GM21723 (cell line): ENCODE measurements at regions not wholly inside any gene's neighbourhood (a gene's known extent, or its start where the extent isn't known, plus 50 kb on each side); places are given as distances from the start of the nearest gene placed in this dataset.
"Not testable (repeated sequence)": the region's sequence is repeated elsewhere in the genome, so short reads cannot be mapped to it uniquely, and the experiment has no call there.

ENCODE experiments used
- ATAC-seq: cut with Tn5 transposase; IDR thresholded peaks from one replicate; pipeline ENCODE4 v1.9.1; 2021; ENCODE audit warnings: mild to moderate bottlenecking, moderate library complexity; ENCODE audit not compliant: unreplicated experiment

DNA sequence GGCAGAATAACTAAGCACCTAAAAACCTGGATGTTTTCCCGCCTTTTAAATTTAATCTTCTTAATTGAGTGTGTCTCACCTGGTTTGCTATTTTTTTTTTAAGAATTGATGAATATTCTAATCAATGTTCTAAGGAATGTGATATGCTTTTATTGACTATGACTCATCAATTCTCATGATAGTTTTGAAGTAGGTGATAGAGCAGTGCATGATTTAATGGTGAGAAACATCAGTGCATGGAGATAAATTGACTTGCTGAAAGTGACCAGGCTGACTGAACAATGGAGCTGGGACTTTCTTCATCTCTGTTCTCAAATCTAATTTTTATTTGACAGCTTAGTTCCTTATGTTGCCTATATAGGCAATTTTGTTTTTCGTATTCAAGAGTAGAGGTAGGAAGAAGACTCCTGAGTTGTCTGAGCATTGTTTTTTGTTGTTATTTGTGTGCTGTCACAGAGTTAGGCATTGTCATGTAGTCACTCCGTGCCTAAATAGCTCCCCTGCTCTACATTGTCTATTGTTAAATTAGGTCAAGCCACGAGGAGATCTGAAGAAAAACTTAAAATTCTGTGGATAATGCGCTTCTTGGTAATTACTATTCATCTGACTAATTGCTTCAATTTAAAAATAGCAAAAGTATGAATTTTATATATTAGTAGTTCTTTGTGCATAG is 59.0 kb upstream of the NUTM2F start:
- ATAC-seq: not testable (repeated sequence)

GRCh38 chr9:94388011-94388406 is 59.6 kb upstream of the NUTM2F start:
- ATAC-seq: not testable (repeated sequence)

DNA sequence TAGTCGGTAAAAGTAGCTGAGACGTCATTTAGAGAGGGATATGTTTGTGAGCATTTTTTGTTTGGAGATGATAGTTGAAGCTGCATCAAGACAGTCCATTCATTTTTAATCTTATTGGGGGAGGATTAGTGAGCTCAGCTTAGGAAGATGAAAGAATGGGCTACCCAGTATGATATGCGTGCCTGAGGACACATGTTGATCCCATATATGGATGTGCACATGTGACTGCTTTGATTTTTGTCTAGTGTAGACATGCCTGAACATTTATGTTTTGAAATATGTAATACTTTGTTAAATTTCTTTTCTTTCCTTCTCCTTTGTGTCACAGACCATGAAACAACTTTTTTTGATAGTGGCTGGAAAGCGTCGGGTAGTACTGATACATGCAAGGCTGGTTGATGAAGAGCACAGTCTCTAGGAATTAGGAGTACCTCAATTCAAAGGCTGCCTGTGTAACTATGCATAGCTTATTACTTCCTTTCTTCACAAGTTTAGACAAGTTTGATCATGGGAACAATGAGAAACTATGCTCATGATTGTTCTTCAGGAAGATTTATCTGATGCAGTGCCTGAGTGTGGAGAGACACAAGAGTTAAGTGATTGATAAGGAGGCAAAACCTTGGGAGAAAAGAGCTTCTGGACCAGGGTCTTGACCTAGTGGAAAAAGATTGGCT is 62.1 kb upstream of the NUTM2F start:
- not testable (repeated sequence) for ATAC-seq

DNA sequence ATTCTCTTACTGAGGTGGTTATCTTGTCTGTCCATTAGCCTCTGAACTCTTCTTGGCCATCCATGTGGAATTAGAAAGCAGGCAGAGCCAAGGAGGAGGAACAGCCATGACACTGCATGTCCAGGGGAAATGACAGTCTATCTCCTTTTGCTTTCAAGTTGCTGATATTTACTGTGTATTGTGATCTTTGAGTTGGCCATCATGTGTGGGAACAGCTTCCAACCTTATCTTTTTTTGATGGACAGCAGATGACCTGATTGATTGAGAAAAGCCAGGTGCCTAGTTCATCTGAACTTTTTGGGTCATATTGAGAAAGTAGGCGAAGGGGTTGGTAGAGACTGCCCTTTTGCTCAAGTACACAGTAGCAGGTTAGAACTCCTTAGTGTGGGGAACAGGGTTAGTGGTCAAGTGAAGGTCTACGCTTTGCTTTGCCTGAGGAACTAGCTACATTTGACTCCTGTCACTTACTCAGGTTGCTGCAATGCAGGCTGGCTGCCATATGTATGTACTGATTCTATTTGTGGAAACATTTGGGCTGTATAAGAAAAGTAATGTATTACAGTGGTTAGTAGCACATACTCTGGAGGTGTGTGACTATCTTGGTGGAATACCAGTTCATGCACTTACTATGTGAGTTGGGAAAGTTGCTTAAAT is 64.7 kb upstream of the NUTM2F start:
- ATAC-seq: not testable (repeated sequence)

DNA sequence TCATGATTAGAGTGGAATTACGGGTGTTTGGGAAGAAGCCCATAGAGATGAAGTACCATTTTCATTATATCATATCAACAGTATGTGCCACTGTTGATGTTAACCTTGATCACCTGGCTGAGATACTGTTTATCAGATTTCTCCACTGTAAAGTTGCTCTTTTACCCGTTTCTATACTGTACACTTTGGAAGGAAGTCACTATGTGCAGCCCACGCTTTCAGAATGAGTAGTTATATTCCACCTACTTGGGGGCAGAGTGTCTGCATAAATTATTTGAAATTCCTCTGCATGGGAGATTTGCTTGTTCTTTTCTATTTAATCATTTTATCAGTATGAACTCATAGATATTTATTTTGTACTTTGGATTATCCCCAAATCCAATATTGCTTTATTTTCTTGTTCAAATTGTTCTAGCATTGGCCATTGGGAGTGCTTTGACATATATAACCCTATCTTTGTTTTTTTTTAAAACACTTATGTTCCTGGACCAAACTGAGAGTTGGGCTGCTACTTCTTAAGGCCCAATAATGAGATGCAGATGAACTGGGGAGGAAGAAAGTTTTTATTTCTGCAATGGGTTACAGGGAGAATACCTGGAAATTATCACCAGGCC is 69.4 kb upstream of the NUTM2F start:
- ATAC-seq: peak; percentile 70

- ATAC-seq: not testable (repeated sequence)
Observed at GRCh38 chr9:94400461-94400860, 72.0 kb upstream of the NUTM2F start.

DNA sequence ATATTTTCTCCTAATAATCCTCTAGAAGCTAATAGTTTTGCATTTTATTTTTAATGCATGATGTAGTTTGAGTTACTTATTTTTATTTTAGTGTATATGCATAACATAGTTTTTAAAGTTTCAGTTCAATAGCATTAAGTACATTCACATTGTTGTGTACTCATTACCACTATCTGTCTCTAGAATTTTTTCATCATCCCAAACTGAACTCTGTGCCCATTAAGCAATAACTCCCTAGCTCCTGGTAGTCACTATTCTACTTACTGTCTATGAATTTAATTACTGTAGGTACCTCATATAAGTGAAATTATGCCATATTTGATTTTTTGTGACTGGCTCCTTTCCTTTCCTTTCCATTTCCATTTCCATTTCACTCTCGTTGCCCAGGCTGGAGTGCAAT is 74.4 kb upstream of the NUTM2F start:
- ATAC-seq: not testable (repeated sequence)

DNA sequence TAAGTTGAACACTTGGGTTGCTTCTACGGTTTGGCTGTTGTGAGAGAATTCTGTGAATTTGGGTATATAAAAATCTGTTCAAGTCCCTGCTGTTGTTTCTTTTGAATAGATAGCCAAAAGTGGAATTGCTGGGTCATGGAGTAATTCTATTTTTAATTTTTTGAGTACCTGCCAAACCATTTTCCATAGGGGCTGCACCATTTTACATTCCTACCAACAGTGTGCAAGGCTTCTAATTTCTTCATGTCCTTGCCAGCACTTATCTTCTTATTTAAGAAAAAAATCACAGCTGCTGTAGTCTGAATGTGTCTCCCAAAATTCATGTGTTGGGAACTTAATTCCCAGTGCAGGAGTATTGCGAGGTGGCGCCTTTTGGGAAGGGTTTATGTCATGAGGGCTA is 75.1 kb upstream of the NUTM2F start:
- not testable (repeated sequence) for ATAC-seq

DNA sequence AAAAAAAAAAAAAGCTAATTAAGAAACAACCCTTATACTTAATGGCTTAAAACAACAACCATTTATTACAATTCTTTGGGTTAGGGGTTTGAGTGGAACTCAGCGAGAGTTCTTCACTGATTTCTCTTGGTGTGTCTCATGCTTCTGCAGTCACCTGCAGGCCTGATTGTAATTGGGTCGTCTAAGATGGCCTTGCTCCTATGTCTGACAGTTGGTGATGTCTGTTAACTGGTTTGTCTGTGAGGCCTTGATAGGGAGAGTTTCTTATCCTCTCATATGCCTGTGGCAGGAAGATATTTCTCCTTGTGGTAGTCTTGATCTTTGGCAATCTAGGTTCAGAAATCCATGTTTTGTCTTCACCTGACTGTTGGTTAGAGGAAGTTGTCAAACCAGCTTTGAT is 85.2 kb upstream of the NUTM2F start:
- not testable (repeated sequence) for ATAC-seq

- ATAC-seq: not testable (repeated sequence)
Observed at GRCh38 chr9:94415111-94415510, 86.7 kb upstream of the NUTM2F start.

- ATAC-seq: not testable (repeated sequence)
Observed at GRCh38 chr9:94420098-94420497, 91.7 kb upstream of the NUTM2F start.

GRCh38 chr9:94421951-94422350 is 93.5 kb upstream of the NUTM2F start:
- ATAC-seq: not testable (repeated sequence)

- ATAC-seq: not testable (repeated sequence)
Observed at GRCh38 chr9:94425312-94425711, 96.9 kb upstream of the NUTM2F start.

DNA sequence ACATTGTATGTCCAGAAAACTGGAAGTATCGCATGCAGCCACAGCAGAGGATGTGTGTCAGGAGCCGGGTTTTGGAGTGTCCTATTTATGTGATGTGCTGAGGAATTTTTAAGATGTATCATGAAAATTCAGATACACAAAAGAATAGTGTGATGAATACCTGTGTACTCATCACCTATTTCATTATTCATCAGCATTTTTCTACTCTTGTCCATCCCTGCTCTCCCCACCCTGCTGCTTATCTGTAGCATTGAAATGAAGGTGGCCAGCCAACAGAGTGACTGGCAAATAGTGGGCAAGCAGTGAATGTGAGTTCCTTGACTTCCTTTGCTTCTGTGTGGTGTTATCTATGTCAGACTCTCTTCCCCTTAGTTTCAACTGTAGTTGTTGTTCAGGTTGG is 108.7 kb upstream of the NUTM2F start:
- not testable (repeated sequence) for ATAC-seq

GRCh38 chr9:94438336-94438735 is 109.9 kb upstream of the NUTM2F start:
- not testable (repeated sequence) for ATAC-seq

GRCh38 chr9:94441146-94441545 is 112.7 kb upstream of the NUTM2F start:
- ATAC-seq: not testable (repeated sequence)

DNA sequence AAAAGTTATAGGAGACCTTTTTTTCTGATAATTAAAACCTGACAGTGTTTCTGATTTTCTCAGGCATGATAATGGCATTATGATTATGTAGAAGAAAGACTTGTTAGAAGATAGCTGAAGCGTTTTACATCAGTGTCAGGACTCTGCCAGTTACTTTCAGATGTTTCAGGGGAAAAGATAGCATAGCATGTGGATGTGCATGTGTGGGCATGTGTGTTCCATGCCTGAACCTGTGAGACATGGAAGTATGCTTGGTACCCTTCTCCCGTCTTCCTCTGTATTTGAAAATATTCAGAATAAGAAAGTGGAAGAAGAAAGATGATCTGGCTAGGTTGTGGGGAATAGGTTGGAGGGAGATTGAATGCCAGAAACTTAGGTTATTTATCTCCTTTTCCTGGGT is 113.1 kb upstream of the PCAT7 start:
- no peak for ATAC-seq

DNA sequence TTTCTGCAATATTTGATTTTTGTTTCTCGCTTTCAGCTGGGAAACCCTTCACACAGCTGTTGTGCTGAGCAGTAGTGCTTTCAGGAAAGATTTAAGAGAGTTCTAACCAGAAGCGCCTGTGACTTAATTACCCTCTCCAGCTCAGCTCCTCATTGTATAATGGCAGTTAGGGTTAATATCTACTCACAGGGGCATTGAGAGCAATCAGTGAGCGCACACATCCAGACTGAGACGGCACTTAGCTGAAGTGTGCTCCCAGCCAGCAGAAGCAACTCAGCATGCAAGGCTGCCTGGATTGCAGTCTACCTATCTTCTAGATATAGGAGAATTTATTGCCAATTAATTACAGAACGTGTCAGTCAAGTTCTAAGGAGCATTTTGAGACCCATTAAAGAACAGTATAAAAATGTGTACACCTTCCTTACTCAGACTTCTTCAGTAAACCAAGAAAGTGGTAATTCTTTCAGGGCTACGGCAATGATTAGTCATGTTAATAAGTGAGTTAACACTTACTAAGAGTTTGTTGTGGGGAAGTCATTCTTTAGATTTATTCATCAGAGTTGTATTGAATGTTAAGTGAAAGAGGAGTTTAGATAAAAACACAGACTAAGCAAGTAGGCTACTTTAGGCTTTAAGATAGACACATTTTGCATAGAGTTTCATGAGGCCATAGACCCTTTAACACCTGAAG is 111.7 kb upstream of the PCAT7 start:
- ATAC-seq: no peak

DNA sequence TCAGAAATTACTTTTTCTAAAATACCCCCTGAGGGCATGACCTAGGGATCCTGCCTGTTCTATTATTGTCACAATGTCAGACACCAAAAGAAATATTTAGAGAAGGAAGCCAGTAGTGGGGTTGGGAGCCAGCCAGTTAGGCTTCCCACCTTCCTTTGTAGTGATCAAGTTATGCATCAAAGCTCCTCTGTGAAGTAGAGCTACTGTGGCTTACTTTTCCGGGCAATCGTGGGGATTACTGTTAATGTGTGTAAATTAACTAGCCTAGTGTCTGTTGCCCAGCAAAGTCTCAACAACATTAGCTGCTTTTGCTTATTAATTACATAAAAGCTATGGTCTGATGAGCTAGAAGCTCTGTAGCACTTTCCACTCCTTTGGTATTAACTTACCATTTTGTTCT is 109.0 kb upstream of the PCAT7 start:
- ATAC-seq: no peak

DNA sequence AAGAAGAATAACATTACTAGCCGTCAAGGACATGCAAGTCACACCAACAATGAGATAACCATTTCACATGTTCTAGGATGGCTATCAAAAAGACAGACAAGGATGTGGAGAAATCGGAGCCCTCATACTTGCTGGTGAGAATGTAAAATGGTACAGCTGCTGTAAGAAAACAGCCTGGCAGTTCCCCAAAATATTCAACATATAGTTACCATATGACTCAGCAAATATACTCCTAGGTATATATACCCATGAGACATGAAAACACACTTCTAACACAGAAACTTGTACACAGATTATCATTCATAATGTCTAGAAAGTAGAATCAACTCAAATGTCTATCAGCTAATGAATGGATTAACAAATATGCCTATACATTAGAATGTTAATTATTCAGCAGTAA is 105.4 kb upstream of the PCAT7 start:
- no peak for ATAC-seq

DNA sequence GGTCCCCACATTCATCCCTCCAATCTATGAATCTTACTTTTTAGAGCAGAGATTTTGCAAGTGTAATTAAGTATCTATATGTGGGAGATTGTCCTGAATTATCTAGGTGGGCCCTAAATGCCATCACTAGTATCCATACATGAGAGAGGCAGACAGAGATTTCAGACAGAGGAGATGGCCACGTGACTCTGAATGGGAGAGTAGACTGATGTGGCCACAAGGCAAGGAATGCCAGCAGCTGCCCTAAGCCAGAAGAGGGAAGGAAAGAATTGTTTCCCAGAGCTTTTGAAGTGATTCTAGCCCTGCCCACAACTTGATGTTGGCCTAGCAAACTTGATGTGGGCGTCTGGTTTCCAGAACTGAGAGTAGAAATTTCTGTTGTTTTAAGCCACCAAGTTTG is 90.1 kb upstream of the PCAT7 start:
- no peak for ATAC-seq
